ENCODE measurements at regions not wholly inside any gene's neighbourhood (a gene's known extent, or its start where the extent isn't known, plus 50 kb on each side); places are given as distances from the start of the nearest gene placed in this dataset.

DNA sequence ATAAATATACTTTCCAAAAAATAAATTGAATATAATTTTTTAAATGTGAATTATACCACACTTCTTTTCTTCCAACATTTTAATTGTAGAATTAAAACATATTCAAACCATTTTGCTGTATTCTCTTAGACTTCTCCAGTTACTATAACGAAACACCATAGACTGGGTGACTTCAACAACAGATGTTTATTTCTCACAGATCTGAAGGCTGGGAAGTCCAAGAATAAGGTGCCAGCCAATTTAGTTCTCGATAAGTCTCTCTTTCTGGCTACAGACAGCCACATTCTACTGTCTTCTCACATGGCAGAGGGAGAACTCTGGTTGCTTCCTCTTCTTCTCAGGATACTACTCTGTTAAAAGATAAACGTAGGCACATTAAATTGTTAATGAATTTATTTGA is 155.8 kb upstream of the UGT8 start:
- no peak for TF ChIP-seq EZH2phosphoT487 (IDR thresholded peaks at IDR 0.05; ENCODE audit: low read depth, severe bottlenecking, unreplicated experiment)
- TF ChIP-seq CTCF (IDR thresholded peaks at IDR 0.05; ENCODE audit: poor library complexity): no peak
- TF ChIP-seq EZH2 (IDR thresholded peaks at IDR 0.05; ENCODE audit: borderline replicate concordance): no peak

Measured in hepatocyte (in vitro differentiated cells).